ENCODE measurements at regions not wholly inside any gene's neighbourhood (a gene's known extent, or its start where the extent isn't known, plus 50 kb on each side); places are given as distances from the start of the nearest gene placed in this dataset.
"Not testable (repeated sequence)": the region's sequence is repeated elsewhere in the genome, so short reads cannot be mapped to it uniquely, and the experiment has no call there.

- Mint-ChIP-seq H3K9me3 (no peaks in the 10 kb centered on the region), H3K4me1 (ENCODE audit: low read depth) (peaks cover 50% of the 10 kb centered on the region), H3K36me3 (ENCODE audit: low read depth) (no peaks in the 10 kb centered on the region), H3K27ac (peak overlapping the region; percentile 71), H3K27me3 (no peaks in the 10 kb centered on the region), H3K4me3 (no peak overlapping the region)
- no peak for DNase-seq
These were observed 216.8 kb downstream of the RPLP1 start for GRCh38 chr15:69669446-69669845.

GRCh38 chr15:69673291-69673881 is 220.8 kb downstream of the RPLP1 start:
- no peak for DNase-seq
- Mint-ChIP-seq H3K4me1 (ENCODE audit: low read depth) (peaks cover 23% of the 10 kb centered on the region), H3K9me3 (no peaks in the 10 kb centered on the region), H3K4me3 (no peak overlapping the region), H3K36me3 (ENCODE audit: low read depth) (no peaks in the 10 kb centered on the region), H3K27me3 (peaks cover 25% of the 10 kb centered on the region), H3K27ac (no peak overlapping the region)

GRCh38 chr15:69675731-69676130 is 223.1 kb downstream of the RPLP1 start:
- no peak overlapping the region for H3K27ac Mint-ChIP-seq
- H3K4me3 Mint-ChIP-seq, result no peak overlapping the region
- H3K27me3 Mint-ChIP-seq, result peaks cover 25% of the 10 kb centered on the region
- H3K36me3 Mint-ChIP-seq (ENCODE audit: low read depth), result no peaks in the 10 kb centered on the region
- peaks cover 20% of the 10 kb centered on the region for H3K4me1 Mint-ChIP-seq (ENCODE audit: low read depth)
- DNase-seq, result no peak
- H3K9me3 Mint-ChIP-seq, result no peaks in the 10 kb centered on the region

- no peak overlapping the region for H3K4me3 Mint-ChIP-seq
- H3K27me3 Mint-ChIP-seq, result peaks cover 25% of the 10 kb centered on the region
- H3K27ac Mint-ChIP-seq, result no peak overlapping the region
- no peaks in the 10 kb centered on the region for H3K36me3 Mint-ChIP-seq (ENCODE audit: low read depth)
- peaks cover 24% of the 10 kb centered on the region for H3K4me1 Mint-ChIP-seq (ENCODE audit: low read depth)
- H3K9me3 Mint-ChIP-seq, result peaks cover 2% of the 10 kb centered on the region
- DNase-seq, result no peak
These were observed 224.8 kb downstream of the RPLP1 start for GRCh38 chr15:69677403-69677802.

DNA sequence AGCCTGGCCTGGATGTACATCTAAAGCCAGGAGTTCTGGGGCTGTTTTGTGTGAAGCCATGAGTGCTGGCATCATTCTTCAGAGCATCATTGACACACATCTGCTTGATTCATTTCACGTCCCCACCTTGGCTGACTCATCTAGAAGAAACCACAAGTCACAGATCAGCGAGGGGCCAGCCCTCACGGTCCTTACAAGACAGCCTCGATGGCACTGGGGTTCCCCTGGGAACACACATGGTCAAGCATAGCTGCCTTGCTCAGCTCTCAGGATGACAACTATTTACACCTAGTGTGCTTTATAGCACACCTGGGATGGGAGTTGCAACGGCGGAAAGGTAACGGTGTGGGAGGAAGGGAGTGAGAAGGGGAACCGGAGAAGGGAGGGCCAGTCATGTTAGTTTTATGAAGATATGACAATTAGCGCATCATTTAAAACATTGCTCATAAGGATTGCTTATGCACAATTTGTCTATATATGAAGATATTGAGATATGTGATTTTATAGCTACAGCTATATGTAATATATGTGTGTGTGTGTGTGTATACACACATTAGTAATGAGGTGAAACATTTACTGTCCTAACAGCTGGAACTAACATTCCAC is 227.1 kb downstream of the RPLP1 start:
- Mint-ChIP-seq H3K4me1 (ENCODE audit: low read depth) (peaks cover 37% of the 10 kb centered on the region), H3K27ac (peak overlapping the region; percentile 92), H3K9me3 (peaks cover 7% of the 10 kb centered on the region), H3K27me3 (peaks cover 23% of the 10 kb centered on the region), H3K4me3 (peak overlapping the region; percentile 16), H3K36me3 (ENCODE audit: low read depth) (no peaks in the 10 kb centered on the region)
- peak; percentile 66 for DNase-seq

DNA sequence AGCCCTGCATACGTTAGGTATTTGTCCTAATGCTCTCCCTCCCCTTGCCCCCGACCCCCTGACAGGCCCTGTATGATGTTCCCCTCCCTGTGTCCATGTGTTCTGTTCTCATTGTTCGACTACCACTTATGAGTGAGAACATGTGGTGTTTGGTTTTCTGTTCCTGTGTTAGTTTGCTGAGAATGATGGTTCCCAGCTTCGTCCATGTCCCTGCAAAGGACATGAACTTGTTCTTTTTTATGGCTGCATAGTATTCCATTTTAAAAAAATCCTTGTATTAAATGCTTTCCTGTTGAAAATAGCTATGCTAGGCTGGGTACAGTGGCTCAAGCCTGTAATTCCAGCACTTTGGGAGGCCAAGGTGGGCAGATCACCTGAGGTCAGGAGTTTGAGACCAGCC is 232.2 kb downstream of the RPLP1 start:
- Mint-ChIP-seq H3K9me3 (peaks cover 24% of the 10 kb centered on the region), H3K4me1 (ENCODE audit: low read depth) (peaks cover 29% of the 10 kb centered on the region)
- not testable (repeated sequence) for H3K4me3 Mint-ChIP-seq; H3K27me3 Mint-ChIP-seq; H3K27ac Mint-ChIP-seq; H3K36me3 Mint-ChIP-seq (ENCODE audit: low read depth); DNase-seq

- Mint-ChIP-seq H3K4me3 (no peak overlapping the region), H3K27me3 (peaks cover 3% of the 10 kb centered on the region), H3K36me3 (ENCODE audit: low read depth) (peaks cover 6% of the 10 kb centered on the region), H3K9me3 (peaks cover 28% of the 10 kb centered on the region), H3K4me1 (ENCODE audit: low read depth) (peaks cover 20% of the 10 kb centered on the region), H3K27ac (no peak overlapping the region)
- DNase-seq, result no peak
These were observed 233.2 kb downstream of the RPLP1 start for GRCh38 chr15:69685512-69686452.

DNA sequence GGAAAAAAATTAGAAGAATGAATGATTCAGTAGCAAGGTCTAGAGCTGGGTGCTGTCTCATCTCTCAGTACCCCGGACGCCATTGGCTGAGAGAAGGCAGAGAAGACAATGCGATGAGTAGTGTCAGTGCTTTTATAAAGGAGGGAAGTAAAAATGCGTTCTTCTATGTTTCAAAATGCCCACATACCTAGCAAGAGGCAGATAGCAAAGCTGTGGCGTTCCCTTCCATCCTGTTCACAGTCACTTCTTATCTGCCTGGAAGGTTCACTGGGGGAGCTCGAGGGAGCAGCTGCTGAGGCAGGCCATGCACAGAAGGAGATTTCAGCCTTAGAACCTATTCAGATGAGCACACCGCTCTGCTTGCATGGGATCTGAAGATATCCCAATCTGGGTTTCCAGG is 234.0 kb downstream of the RPLP1 start:
- DNase-seq, result no peak
- Mint-ChIP-seq H3K36me3 (ENCODE audit: low read depth) (peaks cover 6% of the 10 kb centered on the region), H3K4me1 (ENCODE audit: low read depth) (peaks cover 18% of the 10 kb centered on the region), H3K27me3 (peaks cover 3% of the 10 kb centered on the region), H3K27ac (no peak overlapping the region), H3K4me3 (no peak overlapping the region), H3K9me3 (peaks cover 28% of the 10 kb centered on the region)

DNA sequence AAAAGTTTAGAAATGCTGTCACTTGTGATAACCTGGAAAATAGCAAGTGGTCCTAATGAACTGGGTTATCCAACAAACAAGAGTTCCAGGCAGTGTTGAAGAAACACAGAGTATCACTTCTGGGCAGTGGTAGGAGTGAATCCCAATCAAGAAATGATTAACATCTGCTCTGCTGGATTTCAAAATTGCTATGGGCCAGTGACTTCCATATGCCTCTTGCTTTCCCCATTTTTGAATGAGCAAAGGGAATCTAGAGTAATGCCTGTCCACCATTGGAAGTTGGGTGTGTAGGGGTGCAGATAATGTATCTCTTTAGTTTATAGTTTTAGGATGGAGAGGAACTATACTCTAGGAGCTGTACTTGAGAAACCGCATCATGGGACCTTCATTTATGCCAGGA is 236.5 kb downstream of the RPLP1 start:
- Mint-ChIP-seq H3K36me3 (ENCODE audit: low read depth) (peaks cover 6% of the 10 kb centered on the region), H3K9me3 (peaks cover 22% of the 10 kb centered on the region), H3K4me1 (ENCODE audit: low read depth) (peaks cover 3% of the 10 kb centered on the region), H3K27ac (no peak overlapping the region), H3K4me3 (no peak overlapping the region), H3K27me3 (peaks cover 3% of the 10 kb centered on the region)
- no peak for DNase-seq

DNA sequence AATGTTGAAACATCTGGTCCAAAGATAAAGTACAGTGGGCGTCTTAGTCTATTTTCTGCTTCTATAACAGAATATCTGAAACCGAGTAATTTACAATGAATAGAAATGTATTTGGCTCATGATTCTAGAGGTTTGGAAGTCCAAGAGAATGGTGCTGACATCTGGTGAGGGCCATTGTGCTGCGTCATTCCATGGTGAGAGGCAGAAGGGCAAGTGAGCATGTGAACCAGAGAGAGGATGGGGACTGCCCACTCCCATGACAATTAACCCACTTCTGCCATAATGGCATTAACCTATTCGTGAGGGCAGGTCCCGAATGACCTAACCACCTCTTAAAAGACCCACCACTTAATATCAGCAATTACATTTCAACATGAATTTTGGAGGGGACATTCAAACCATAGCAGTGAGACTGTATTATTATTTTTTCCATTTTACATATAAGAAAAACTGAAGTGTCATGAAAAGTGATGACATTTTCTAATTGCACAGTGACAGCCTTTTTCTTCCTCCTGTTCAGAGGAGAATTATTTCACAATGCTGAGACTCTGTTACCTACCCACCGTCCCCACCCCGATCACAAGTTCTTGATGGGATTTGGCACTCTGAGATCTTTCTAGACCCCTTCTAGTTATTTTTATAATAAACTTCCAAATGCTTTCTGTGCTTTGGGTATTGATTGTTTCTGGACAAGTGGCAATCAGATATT is 238.8 kb downstream of the RPLP1 start:
- Mint-ChIP-seq H3K27ac (no peak overlapping the region), H3K36me3 (ENCODE audit: low read depth) (peaks cover 6% of the 10 kb centered on the region), H3K27me3 (no peaks in the 10 kb centered on the region), H3K4me1 (ENCODE audit: low read depth) (no peaks in the 10 kb centered on the region), H3K4me3 (no peak overlapping the region), H3K9me3 (peaks cover 22% of the 10 kb centered on the region)
- no peak for DNase-seq

DNA sequence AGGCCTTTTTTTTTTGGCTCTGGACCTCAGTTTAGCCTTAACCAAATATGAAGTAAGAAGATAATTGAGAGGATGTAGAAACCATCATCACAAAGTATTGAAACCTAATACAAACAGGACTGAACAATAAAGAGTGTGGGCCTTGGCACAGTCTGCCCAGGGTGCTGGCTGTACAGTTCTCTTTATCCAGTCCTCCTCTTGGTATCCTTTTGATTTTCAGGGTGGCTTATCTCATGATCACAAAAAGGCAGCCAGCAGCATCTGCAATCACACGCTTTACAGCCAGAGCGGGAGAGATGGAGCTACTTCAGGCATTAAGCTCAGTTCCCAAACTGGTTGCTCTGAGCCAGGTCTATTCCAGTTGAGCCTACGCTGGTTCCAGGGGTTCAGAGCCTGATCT is 239.7 kb downstream of the RPLP1 start:
- peaks cover 22% of the 10 kb centered on the region for H3K9me3 Mint-ChIP-seq
- no peaks in the 10 kb centered on the region for H3K27me3 Mint-ChIP-seq

DNA sequence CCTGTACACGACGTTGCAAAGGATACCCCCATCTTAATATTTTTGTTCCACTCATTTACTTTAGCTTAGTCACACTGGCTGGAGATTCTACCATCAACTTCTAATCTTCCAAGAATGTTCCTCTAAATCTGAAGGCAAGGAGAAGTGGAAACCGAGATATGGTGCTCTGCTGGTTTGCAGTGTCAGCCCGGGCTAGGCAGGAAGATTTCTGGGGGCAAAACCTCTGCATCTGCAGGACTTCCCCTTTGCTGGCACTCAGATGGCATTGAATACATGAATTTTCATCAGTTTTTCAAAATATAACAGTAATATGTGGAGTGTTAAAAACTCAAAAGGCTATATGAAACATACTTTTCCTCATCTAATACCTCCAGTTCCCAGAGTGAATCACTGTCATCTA is 240.4 kb downstream of the RPLP1 start:
- H3K27ac Mint-ChIP-seq, result no peak overlapping the region
- peaks cover 3% of the 10 kb centered on the region for H3K4me1 Mint-ChIP-seq (ENCODE audit: low read depth)
- H3K27me3 Mint-ChIP-seq, result no peaks in the 10 kb centered on the region
- no peak overlapping the region for H3K4me3 Mint-ChIP-seq
- no peak for DNase-seq
- peaks cover 21% of the 10 kb centered on the region for H3K9me3 Mint-ChIP-seq
- H3K36me3 Mint-ChIP-seq (ENCODE audit: low read depth), result peaks cover 6% of the 10 kb centered on the region

More for the DNA sequence above, 239.7 kb downstream of the RPLP1 start:
- H3K36me3 Mint-ChIP-seq (ENCODE audit: low read depth), result peaks cover 6% of the 10 kb centered on the region
- no peaks in the 10 kb centered on the region for H3K4me1 Mint-ChIP-seq (ENCODE audit: low read depth)
- H3K4me3 Mint-ChIP-seq, result no peak overlapping the region
- no peak for DNase-seq
- H3K27ac Mint-ChIP-seq, result no peak overlapping the region

- DNase-seq, result no peak
- H3K4me3 Mint-ChIP-seq, result no peak overlapping the region
- H3K4me1 Mint-ChIP-seq (ENCODE audit: low read depth), result peaks cover 6% of the 10 kb centered on the region
- no peaks in the 10 kb centered on the region for H3K36me3 Mint-ChIP-seq (ENCODE audit: low read depth)
- no peaks in the 10 kb centered on the region for H3K27me3 Mint-ChIP-seq
- H3K27ac Mint-ChIP-seq, result no peak overlapping the region
- H3K9me3 Mint-ChIP-seq, result peaks cover 3% of the 10 kb centered on the region
These were observed 244.3 kb downstream of the RPLP1 start for GRCh38 chr15:69696946-69697345.

DNA sequence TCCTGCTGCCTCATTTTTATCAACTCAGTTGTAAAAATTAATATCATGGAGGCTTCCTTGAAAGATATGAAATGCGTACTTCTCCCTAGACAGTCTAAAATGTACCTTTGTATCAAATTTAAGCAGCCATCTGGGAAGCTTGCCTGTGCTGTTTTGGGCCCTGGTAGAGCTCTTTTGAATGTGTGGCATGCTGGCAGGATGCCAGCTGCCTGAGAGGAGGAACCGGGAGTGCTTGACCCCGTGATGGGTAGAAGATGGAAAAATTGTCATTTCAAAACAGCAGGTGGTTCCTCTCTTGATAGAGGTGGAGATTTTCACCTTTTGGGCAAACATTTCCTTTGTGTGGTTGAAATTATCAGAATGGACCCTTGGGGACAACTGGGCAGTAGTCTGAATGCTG is 245.3 kb downstream of the RPLP1 start:
- no peaks in the 10 kb centered on the region for H3K36me3 Mint-ChIP-seq (ENCODE audit: low read depth)

More for the DNA sequence above, 245.3 kb downstream of the RPLP1 start:
- peaks cover 3% of the 10 kb centered on the region for H3K9me3 Mint-ChIP-seq
- no peak overlapping the region for H3K27ac Mint-ChIP-seq
- H3K27me3 Mint-ChIP-seq, result no peaks in the 10 kb centered on the region
- H3K4me3 Mint-ChIP-seq, result no peak overlapping the region
- no peak for DNase-seq
- peaks cover 6% of the 10 kb centered on the region for H3K4me1 Mint-ChIP-seq (ENCODE audit: low read depth)
